ENCODE measurements at regions not wholly inside any gene's neighbourhood (a gene's known extent, or its start where the extent isn't known, plus 50 kb on each side); places are given as distances from the start of the nearest gene placed in this dataset.

DNA sequence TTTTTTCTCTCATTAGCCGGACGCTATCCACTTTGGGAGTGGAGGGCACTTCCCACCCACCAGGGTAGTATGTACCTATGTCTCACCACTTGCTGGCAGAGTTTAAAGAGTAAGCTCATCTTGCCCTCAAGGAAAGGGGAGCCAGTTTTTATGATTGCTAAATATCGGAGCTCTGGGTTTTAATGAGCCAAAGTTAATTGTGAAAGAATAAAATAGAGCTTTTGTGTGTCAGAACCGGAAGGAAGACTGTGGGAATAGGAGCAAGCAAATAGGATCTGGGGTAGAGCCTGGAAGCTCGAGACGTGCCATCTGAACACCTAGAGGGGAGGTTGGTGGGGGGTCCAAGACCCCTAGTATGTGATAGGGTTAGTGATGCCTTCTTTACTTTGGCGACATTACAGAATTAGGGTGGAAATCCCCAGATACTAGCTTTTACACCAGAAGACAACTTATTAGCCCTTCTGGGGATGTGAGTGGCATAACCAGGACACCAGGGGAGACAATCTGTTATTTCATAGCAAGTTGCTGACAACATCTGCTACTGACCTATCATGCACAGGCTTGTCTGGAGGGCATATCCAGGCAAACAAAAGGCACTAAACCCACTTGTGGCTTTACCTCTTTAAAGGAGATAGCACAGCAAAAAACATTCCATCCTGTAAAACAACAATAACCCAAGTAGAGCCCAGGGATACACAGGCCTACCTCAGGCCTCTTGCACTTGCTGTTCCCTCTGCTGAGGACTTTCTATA, 333.8 kb downstream of the ZNF621 start:
- DNase-seq: no peak

DNA sequence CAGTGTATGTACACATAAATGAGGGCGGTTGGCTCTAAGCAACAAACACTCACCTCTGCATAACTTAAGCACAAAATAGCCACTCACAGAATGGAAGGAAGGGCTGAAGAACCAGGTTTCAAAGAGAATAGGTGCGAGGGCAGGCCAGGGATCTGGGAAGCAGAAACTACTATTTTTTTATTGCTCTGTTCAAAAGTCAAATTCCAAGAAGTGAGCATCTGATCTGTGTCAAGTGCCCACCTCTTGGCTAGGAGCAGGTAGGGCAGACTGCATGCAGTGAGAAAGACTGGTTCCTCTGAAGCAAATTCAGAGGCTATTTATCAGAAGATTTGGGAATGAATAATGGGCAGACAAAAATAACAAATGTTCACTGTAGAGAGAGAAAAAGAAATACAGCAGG, 336.4 kb upstream of the CTNNB1 start:
- DNase-seq: no peak

DNA sequence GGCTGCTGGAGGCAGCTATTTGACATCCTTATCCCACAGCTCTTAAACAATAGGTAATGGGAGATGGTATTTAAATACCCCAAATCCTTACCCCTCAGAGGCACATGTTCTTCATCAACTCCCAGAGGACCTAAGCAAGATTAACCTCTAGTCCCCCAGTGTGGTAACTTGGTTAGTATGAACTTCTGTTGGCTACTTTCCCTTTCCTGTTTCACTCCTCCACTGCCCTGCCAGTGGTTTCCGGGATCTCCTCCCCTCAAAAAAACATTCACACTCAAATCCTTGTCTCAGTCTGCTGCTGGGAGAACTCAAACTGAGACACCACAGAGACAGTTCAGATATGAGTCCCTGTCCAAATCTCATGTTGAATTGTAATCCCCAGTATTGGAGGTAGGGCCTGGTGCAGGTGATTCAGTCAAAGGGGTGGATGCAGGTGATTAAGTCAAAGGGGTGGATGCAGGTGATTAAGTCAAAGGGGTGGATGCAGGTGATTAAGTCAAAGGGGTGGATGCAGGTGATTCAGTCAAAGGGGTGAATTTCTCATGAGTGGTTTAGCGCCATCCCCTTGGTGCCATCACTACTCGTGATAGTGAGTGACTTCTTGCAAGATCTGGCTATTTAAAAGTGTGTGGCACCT, 335.0 kb upstream of the CTNNB1 start:
- DNase-seq: no peak

GRCh38 chr3:40864915-40865314, 334.4 kb upstream of the CTNNB1 start:
- DNase-seq: no peak

- DNase-seq: no peak
These were observed 331.5 kb upstream of the CTNNB1 start for GRCh38 chr3:40867797-40868196.

GRCh38 chr3:40869013-40869412, 330.3 kb upstream of the CTNNB1 start:
- DNase-seq: no peak

DNA sequence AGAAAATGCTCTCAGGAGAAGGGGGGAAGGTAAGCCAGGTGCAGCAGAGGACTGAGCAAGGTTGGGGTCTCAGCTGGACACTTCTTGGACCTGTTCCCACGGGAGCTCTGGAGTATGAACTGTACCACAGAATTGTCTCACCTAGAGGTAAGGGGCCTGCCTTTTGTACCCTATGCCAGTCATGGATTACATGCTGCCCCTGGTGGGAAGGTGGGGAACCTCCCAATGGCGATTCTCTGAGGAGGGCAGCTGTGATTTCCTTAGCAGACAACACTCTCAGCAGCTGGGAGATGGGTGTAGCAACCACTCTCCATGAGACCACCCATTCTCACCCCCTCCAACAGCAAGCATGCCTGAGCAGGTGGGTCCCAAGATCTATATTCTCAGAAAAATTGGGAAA, 329.4 kb upstream of the CTNNB1 start:
- DNase-seq: no peak

DNA sequence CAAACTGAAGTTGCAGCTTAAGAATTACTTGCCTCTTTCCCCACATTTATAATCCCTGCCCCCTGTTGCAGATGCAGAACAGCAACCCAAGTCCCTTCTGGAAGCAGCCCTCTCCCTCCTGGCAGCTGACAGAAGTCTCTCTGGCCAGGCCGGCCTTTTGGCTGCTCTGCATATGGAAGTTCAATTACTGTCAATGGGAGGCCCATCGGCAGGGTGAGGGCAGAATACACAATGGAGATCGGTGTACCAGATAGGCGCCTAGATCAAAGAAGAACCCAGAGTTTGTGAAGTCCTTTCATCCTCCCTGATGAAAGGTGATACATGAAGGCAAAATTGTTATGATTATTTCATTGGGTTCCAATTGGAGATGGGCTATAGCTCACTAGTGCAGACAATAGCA, 327.9 kb upstream of the CTNNB1 start:
- DNase-seq: no peak

DNA sequence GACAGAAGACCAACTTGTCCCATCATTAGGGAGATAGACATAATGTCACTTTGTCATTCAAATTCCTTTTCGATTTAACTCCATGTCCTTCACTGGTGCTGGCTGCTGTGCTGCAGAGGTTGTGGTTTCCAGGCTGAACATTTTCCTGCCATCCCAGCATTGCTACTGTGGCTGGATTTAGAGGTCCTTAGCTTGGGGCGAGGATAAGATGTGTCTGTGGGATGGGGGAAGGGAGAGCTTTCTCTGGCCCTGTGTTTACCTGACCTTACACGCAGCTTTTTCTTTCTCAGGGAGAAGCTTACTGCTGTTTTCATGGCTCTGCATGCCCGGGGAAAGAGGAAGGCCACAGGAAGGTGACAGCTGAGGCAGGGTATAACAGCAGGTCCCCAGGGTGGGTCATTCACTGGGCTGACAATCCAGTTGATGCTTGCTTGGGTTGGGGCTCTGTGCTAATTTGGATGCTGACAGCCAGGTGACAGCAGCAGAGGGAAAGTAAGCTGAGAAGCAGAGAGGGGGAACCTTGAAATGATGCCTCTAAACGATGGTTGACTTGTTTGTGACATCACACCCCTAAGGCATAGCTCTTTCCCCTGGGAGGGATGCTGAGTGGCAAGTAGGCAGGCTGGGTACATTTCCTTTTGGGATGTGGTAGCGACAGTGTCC, 326.9 kb upstream of the CTNNB1 start:
- DNase-seq: no peak

GRCh38 chr3:40873476-40873875, 325.8 kb upstream of the CTNNB1 start:
- no peak for DNase-seq

GRCh38 chr3:40873934-40874699, 325.2 kb upstream of the CTNNB1 start:
- DNase-seq: no peak

DNA sequence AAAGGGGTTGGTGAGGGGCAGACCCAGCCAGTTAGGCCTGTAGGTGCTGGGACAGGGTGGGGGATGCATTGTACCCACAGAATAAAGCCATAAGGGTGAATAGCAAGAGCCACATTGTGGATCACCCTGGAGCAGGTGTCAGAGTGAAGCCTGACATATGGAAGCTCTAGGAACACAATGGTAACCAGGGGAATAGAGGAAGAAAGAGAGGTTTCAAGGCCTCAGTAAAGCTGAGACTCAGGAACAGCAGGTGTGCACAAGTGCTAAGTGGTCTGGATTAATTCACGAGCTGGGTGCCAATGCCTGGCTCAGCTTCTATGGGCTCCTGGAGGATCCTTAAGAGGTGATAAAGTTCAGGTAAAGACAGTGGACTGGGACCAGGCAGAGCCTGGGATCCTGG, 323.7 kb upstream of the CTNNB1 start:
- no peak for DNase-seq

GRCh38 chr3:40876009-40876408, 323.3 kb upstream of the CTNNB1 start:
- no peak for DNase-seq

GRCh38 chr3:40876496-40876895, 322.8 kb upstream of the CTNNB1 start:
- no peak for DNase-seq

- peak; percentile 79 for DNase-seq
These were observed 321.5 kb upstream of the CTNNB1 start for GRCh38 chr3:40877631-40878463.

GRCh38 chr3:40878464-40878905, 320.8 kb upstream of the CTNNB1 start:
- no peak for DNase-seq

GRCh38 chr3:40885430-40885829, 313.9 kb upstream of the CTNNB1 start:
- no peak for DNase-seq

- DNase-seq: no peak
These were observed 312.5 kb upstream of the CTNNB1 start for GRCh38 chr3:40886660-40887425.

DNA sequence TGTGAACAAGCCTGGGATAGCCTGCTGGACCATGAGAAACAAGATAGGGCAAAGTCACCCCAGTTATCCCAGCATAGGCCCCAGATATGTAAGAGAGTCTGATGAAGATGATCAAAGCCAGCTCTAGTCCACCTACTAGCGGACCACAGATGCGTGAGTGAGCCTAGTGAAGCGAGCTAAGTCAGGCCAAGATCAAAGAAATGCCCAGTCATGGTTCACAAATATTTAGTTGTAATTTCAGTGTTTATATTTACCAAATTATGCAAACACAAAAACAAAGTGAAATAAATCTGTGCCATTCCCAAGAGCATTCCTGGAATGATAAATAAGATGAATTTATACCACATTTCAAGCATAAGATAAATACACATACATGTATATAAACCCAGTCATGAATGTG, 308.1 kb upstream of the CTNNB1 start:
- no peak for DNase-seq

DNA sequence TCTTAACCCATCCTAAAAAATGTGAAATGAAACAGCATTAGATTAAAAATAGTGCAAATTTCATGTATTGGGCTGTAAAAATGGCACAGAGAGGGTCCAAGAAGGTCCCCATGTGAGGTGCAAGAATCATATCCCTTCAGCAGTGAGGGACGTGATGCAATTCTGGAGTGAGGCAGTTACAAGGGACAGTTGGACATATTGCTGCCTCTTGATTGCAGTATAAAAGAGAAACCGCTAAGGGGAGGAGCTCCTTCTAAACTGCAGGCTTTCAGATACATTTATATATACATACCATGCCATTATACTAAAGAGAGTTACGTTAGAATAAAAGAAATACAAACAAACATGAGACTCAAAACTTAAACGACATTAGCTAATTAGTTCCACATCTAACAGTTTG, 304.2 kb upstream of the CTNNB1 start:
- no peak for DNase-seq

DNA sequence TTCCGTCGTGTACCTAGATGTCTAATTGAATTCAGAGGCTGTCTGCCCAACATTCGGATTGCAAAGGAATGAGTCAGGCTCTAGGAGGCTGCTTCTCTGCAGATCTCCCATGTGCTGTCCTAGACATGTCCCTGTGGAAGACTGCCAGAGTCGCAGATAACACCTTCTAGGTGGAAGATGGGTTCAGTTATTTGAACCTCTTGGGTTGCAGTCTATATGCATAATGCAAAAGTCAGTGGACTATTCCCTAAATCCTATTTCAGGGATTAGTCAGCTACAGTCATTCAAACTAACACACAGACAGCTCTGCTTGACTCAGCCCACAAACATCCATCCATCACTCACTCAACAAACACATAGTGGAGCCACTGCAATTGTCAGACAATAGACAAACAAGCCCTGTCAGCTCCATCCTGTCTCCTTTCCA, 300.0 kb upstream of the CTNNB1 start:
- DNase-seq: no peak

Data from muscle of arm (tissue), 1 donor.